Adipocyte (in vitro differentiated cells): ENCODE measurements at regions not wholly inside any gene's neighbourhood (a gene's known extent, or its start where the extent isn't known, plus 50 kb on each side); places are given as distances from the start of the nearest gene placed in this dataset.

Source experiments
- DNase-seq: peaks from one replicate; pipeline ENCODE4 v3.0.0-alpha.2; 2015; ENCODE audit warnings: low read depth
- H3K27me3 ChIP-seq: replicated peaks from 2 replicates; pipeline ENCODE4 v1.7.0; 2013; ENCODE audit warnings: mild to moderate bottlenecking, low read length, moderate library complexity; ENCODE audit not compliant: control insufficient read depth, insufficient read depth
- H3K36me3 ChIP-seq: 2 replicates; pipeline ENCODE4 v1.7.0; 2013; ENCODE audit warnings: low read length, mild to moderate bottlenecking, moderate library complexity; ENCODE audit not compliant: control insufficient read depth, insufficient read depth, severe bottlenecking
- H3K4me1 ChIP-seq: 2 replicates; pipeline ENCODE4 v1.7.0; 2013; ENCODE audit warnings: mild to moderate bottlenecking, low read length, moderate library complexity; ENCODE audit not compliant: control insufficient read depth, insufficient read depth
- H3K4me3 ChIP-seq: 2 replicates; pipeline ENCODE4 v1.7.0; 2013; ENCODE audit warnings: mild to moderate bottlenecking, low read length, moderate library complexity
- H3K9ac ChIP-seq: 2 replicates; pipeline ENCODE4 v1.7.0; 2013; ENCODE audit warnings: mild to moderate bottlenecking, low read length, moderate library complexity
- H3K9me3 ChIP-seq: 2 replicates; pipeline ENCODE4 v1.7.0; 2013; ENCODE audit warnings: mild to moderate bottlenecking, low read length, moderate library complexity; ENCODE audit not compliant: control insufficient read depth

GRCh38 chr12:127301876-127302275 lies 965.1 kb upstream of the TMEM132C start:
- Histone ChIP-seq H3K9me3 (peaks cover 18% of the 10 kb centered on the region), H3K27me3 (peaks cover 4% of the 10 kb centered on the region), H3K36me3 (no peaks in the 10 kb centered on the region), H3K4me3 (no peak overlapping the region), H3K9ac (no peak overlapping the region), H3K4me1 (peaks cover 10% of the 10 kb centered on the region)
- no peak for DNase-seq

GRCh38 chr12:127304751-127305725 lies 961.9 kb upstream of the TMEM132C start:
- Histone ChIP-seq H3K4me3 (no peak overlapping the region), H3K4me1 (peaks cover 18% of the 10 kb centered on the region), H3K9ac (no peak overlapping the region), H3K36me3 (no peaks in the 10 kb centered on the region), H3K9me3 (peaks cover 2% of the 10 kb centered on the region), H3K27me3 (peaks cover 4% of the 10 kb centered on the region)
- no peak for DNase-seq

- Histone ChIP-seq H3K9ac (peak overlapping the region; percentile 57), H3K27me3 (peaks cover 4% of the 10 kb centered on the region), H3K4me1 (peaks cover 18% of the 10 kb centered on the region), H3K9me3 (no peaks in the 10 kb centered on the region), H3K36me3 (no peaks in the 10 kb centered on the region), H3K4me3 (no peak overlapping the region)
- peak; percentile 76 for DNase-seq
Observed at GRCh38 chr12:127306604-127307215, 960.3 kb upstream of the TMEM132C start.

- DNase-seq: no peak
- Histone ChIP-seq H3K4me1 (peaks cover 18% of the 10 kb centered on the region), H3K4me3 (no peak overlapping the region), H3K9me3 (no peaks in the 10 kb centered on the region), H3K9ac (peak overlapping the region; percentile 57), H3K36me3 (no peaks in the 10 kb centered on the region), H3K27me3 (peaks cover 4% of the 10 kb centered on the region)
Observed at GRCh38 chr12:127307528-127307927, 959.4 kb upstream of the TMEM132C start.

- H3K9ac ChIP-seq: no peak overlapping the region
- peaks cover 18% of the 10 kb centered on the region for H3K4me1 ChIP-seq
- no peaks in the 10 kb centered on the region for H3K36me3 ChIP-seq
- DNase-seq: no peak
- peaks cover 4% of the 10 kb centered on the region for H3K27me3 ChIP-seq
- no peak overlapping the region for H3K4me3 ChIP-seq
- no peaks in the 10 kb centered on the region for H3K9me3 ChIP-seq
Observed at GRCh38 chr12:127308148-127308547, 958.8 kb upstream of the TMEM132C start.

- DNase-seq: no peak
- no peak overlapping the region for H3K9ac ChIP-seq
- no peaks in the 10 kb centered on the region for H3K36me3 ChIP-seq
- no peak overlapping the region for H3K4me3 ChIP-seq
- peaks cover 18% of the 10 kb centered on the region for H3K4me1 ChIP-seq
- H3K9me3 ChIP-seq: peaks cover 7% of the 10 kb centered on the region
- H3K27me3 ChIP-seq: no peaks in the 10 kb centered on the region
Observed at GRCh38 chr12:127310548-127310947, 956.4 kb upstream of the TMEM132C start.

GRCh38 chr12:127311720-127312364 lies 955.1 kb upstream of the TMEM132C start:
- Histone ChIP-seq H3K9ac (no peak overlapping the region), H3K4me1 (peaks cover 8% of the 10 kb centered on the region), H3K9me3 (peaks cover 7% of the 10 kb centered on the region), H3K27me3 (no peaks in the 10 kb centered on the region), H3K4me3 (no peak overlapping the region), H3K36me3 (no peaks in the 10 kb centered on the region)
- DNase-seq: no peak

GRCh38 chr12:127324681-127325080 lies 942.3 kb upstream of the TMEM132C start:
- Histone ChIP-seq H3K9ac (no peak overlapping the region), H3K9me3 (no peaks in the 10 kb centered on the region), H3K36me3 (no peaks in the 10 kb centered on the region), H3K4me1 (no peaks in the 10 kb centered on the region), H3K4me3 (no peak overlapping the region), H3K27me3 (no peaks in the 10 kb centered on the region)
- DNase-seq: no peak

GRCh38 chr12:127327986-127328385 lies 939.0 kb upstream of the TMEM132C start:
- H3K9me3 ChIP-seq: no peaks in the 10 kb centered on the region
- DNase-seq: no peak
- no peak overlapping the region for H3K9ac ChIP-seq
- H3K36me3 ChIP-seq: no peaks in the 10 kb centered on the region
- H3K4me3 ChIP-seq: no peak overlapping the region
- H3K27me3 ChIP-seq: no peaks in the 10 kb centered on the region
- H3K4me1 ChIP-seq: no peaks in the 10 kb centered on the region

- no peaks in the 10 kb centered on the region for H3K36me3 ChIP-seq
- no peak overlapping the region for H3K4me3 ChIP-seq
- DNase-seq: no peak
- H3K9ac ChIP-seq: no peak overlapping the region
- H3K27me3 ChIP-seq: no peaks in the 10 kb centered on the region
- H3K9me3 ChIP-seq: no peaks in the 10 kb centered on the region
- H3K4me1 ChIP-seq: no peaks in the 10 kb centered on the region
Observed at GRCh38 chr12:127328867-127329266, 938.1 kb upstream of the TMEM132C start.

- DNase-seq: no peak
- Histone ChIP-seq H3K9me3 (no peaks in the 10 kb centered on the region), H3K4me1 (no peaks in the 10 kb centered on the region)
Observed at GRCh38 chr12:127334365-127334764, 932.6 kb upstream of the TMEM132C start.

More at GRCh38 chr12:127334365-127334764, 932.6 kb upstream of the TMEM132C start:
- H3K9ac ChIP-seq: no peak overlapping the region
- no peak overlapping the region for H3K4me3 ChIP-seq
- H3K27me3 ChIP-seq: no peaks in the 10 kb centered on the region
- no peaks in the 10 kb centered on the region for H3K36me3 ChIP-seq
